K562 (cell line): ENCODE measurements at regions not wholly inside any gene's neighbourhood (a gene's known extent, or its start where the extent isn't known, plus 50 kb on each side); places are given as distances from the start of the nearest gene placed in this dataset.

Experiments
- ATAC-seq: fragments of 200-7000 bp; cut with Tn5 transposase; 3 replicates; pipeline ENCODE4 v1.9.1; 2020; ENCODE audit warnings: moderate library complexity
- BruUV-seq: library from RNA; stranded (reverse); fragments of 400-500 nt; replicated peaks from 2 replicates; lab custom pipeline; 2021; lab: Mats Ljungman, UMichigan
- CTCF ChIA-PET: fragments of 300-600 bp; formaldehyde crosslinking; extraction: SDS; loops from one replicate; lab custom pipeline; 2021; ENCODE audit warnings: low intra/inter-chr PET ratio; lab: Yijun Ruan, JAX
- POLR2A ChIA-PET: fragments of 300-600, 350-650 bp; sonication (Branson Sonifier 250); formaldehyde crosslinking; extraction: SDS; loops from one replicate; lab custom pipeline; 2021; ENCODE audit warnings: antibody characterized with exemption, inconsistent platforms; lab: Yijun Ruan, JAX
- DNase-seq, 4 experiments: peaks; one replicate each; pipeline versions ENCODE4 v3.0.0 to v3.0.0-alpha.2; 2011 to 2018; ENCODE audit warnings: low spot score in 3 of 4, mixed read lengths in 3 of 4; ENCODE audit errors: extremely low read depth in 1 of 4
- FAIRE-seq: peaks from 2 replicates; lab custom pipeline; 2011; peaks lifted over from hg19 to GRCh38; lab: Jason Lieb, UNC
- H2AFZ ChIP-seq: 2 replicates; pipeline ENCODE4 v1.6.0; 2011; ENCODE audit warnings: low read depth, low read length, control low read depth, inconsistent platforms
- H3K27ac ChIP-seq: fragments of 200-600 bp; 3 replicates; pipeline ENCODE4 v1.8.0; 2011; ENCODE audit warnings: low read depth, mild to moderate bottlenecking, control low read depth, inconsistent platforms, low read length, moderate library complexity, mixed read lengths; ENCODE audit errors: extremely low read depth
- H3K27me3 ChIP-seq, 2 experiments: fragments of 300-600 bp in 1 of 2; 2 replicates in 1 of 2; 3 replicates in 1 of 2; pipeline versions ENCODE4 v1.6.0 to v1.8.0; 2011; ENCODE audit warnings: inconsistent platforms in 2 of 2, low read length in 2 of 2, mild to moderate bottlenecking in 1 of 2, mixed read lengths in 1 of 2, moderate library complexity in 1 of 2; ENCODE audit not compliant: control insufficient read depth in 2 of 2, insufficient read depth in 2 of 2
- H3K36me3 ChIP-seq: fragments of 300-600 bp; 3 replicates; pipeline ENCODE4 v1.8.0; 2011; ENCODE audit warnings: mild to moderate bottlenecking, low read length, inconsistent platforms; ENCODE audit not compliant: control insufficient read depth, insufficient read depth
- H3K4me1 ChIP-seq, 2 experiments: fragments of 200-600 bp in 1 of 2; replicated peaks in 1 of 2; 2 replicates in 1 of 2; 3 replicates in 1 of 2; pipeline versions ENCODE4 v1.5.1 to v1.8.0; 2011; ENCODE audit warnings: inconsistent platforms in 2 of 2, low read length in 2 of 2, mild to moderate bottlenecking in 1 of 2, mixed read lengths in 1 of 2, moderate library complexity in 1 of 2; ENCODE audit not compliant: control insufficient read depth in 2 of 2, insufficient read depth in 2 of 2
- H3K4me2 ChIP-seq: 2 replicates; pipeline ENCODE4 v1.6.1; 2011; ENCODE audit warnings: low read length, control low read depth, inconsistent platforms, mixed read lengths; ENCODE audit not compliant: insufficient read depth
- H3K4me3 ChIP-seq: fragments of 200-600 bp; sonication (generic), shearing (Covaris generic); 2 replicates; pipeline ENCODE4 v1.5.1; 2016; ENCODE audit warnings: control low read depth, inconsistent platforms
- H3K79me2 ChIP-seq: fragments of 200-600 bp; 3 replicates; pipeline ENCODE4 v1.8.0; 2011; ENCODE audit warnings: low read length, inconsistent platforms; ENCODE audit not compliant: control insufficient read depth, insufficient read depth
- H3K9ac ChIP-seq, 2 experiments: 2 replicates each; pipeline versions ENCODE4 v1.6.0 to v1.6.1; 2011; ENCODE audit warnings: low read depth in 2 of 2, low read length in 2 of 2, control low read depth in 1 of 2, inconsistent platforms in 1 of 2, mild to moderate bottlenecking in 1 of 2, mixed read lengths in 1 of 2; ENCODE audit not compliant: insufficient read depth in 1 of 2
- H3K9me1 ChIP-seq: one replicate; pipeline ENCODE4 v1.6.0; 2011; ENCODE audit warnings: inconsistent platforms, mild to moderate bottlenecking, low read length, moderate library complexity; ENCODE audit not compliant: control insufficient read depth, insufficient read depth
- H3K9me3 ChIP-seq: replicated peaks from 2 replicates; pipeline ENCODE4 v1.5.1; 2011; ENCODE audit warnings: low read depth, low read length, inconsistent platforms; ENCODE audit not compliant: control insufficient read depth, insufficient read depth
- H4K20me1 ChIP-seq: replicated peaks from 2 replicates; pipeline ENCODE4 v1.6.1; 2011; ENCODE audit warnings: low read length, inconsistent platforms, mixed read lengths; ENCODE audit not compliant: control insufficient read depth, insufficient read depth
- ARNT ChIP-seq, 2 experiments: fragments of 450-650 bp; IDR thresholded peaks; 2 replicates each; pipeline ENCODE4 v1.6.1; 2016; ENCODE audit warnings: mild to moderate bottlenecking in 1 of 2
- BDP1 ChIP-seq: IDR thresholded peaks from 3 replicates; pipeline ENCODE4 v1.6.1; 2011; ENCODE audit not compliant: insufficient read length, insufficient read depth
- JUND ChIP-seq, 2 experiments: IDR thresholded peaks; 2 replicates in 1 of 2; 3 replicates in 1 of 2; pipeline ENCODE4 v1.6.1; 2011; ENCODE audit warnings: borderline replicate concordance in 2 of 2, low read depth in 2 of 2, low read length in 2 of 2, improper control_type of control experiment in 1 of 2, missing biosample characterization in 1 of 2, missing genetic modification characterization in 1 of 2, missing genetic modification reagents in 1 of 2
- NR0B1 ChIP-seq: fragments of 450-650 bp; IDR thresholded peaks from one replicate; pipeline ENCODE4 v1.6.1; 2018; ENCODE audit warnings: mild to moderate bottlenecking, moderate library complexity; ENCODE audit not compliant: partially characterized antibody
- RFX7 ChIP-seq: fragments of 250-450 bp; sonication (Bioruptor Pico); IDR thresholded peaks from 2 replicates; pipeline ENCODE4 v1.5.1; 2021; ENCODE audit warnings: mild to moderate bottlenecking
- SETDB1 ChIP-seq: IDR thresholded peaks from one replicate; pipeline ENCODE4 v1.6.1; 2012; ENCODE audit warnings: low read length, control low read depth, inconsistent platforms
- TCF7 ChIP-seq: sonication (generic); IDR thresholded peaks from 2 replicates; pipeline ENCODE4 v1.6.1; 2016; ENCODE audit warnings: antibody characterized with exemption, borderline replicate concordance
- VEZF1 ChIP-seq: fragments of 200-800 bp; sonication (Bioruptor generic); IDR thresholded peaks from 2 replicates; pipeline ENCODE4 v1.6.1; 2017; ENCODE audit warnings: missing genetic modification characterization, missing compliant biosample characterization
- ZNF655 ChIP-seq: fragments of 250-450 bp; sonication (Bioruptor Pico); IDR thresholded peaks from 2 replicates; pipeline ENCODE4 v1.5.0; 2021
- ZSCAN32 ChIP-seq: fragments of 450-650 bp; formaldehyde crosslinking; IDR thresholded peaks from 2 replicates; pipeline ENCODE4 v1.4.0; 2020; ENCODE audit warnings: mild to moderate bottlenecking, moderate library complexity
- WGBS: fragments of 100-300 bp; shearing (Covaris generic); methylation state at CpG from one replicate; pipeline ENCODE4 v1.1.6; 2016; ENCODE audit warnings: low coverage, mixed read lengths; ENCODE audit not compliant: insufficient coverage; ENCODE audit errors: missing lambda C conversion rate; 5-methylcytosine and 5-hydroxymethylcytosine counted together
- in situ Hi-C: fragments of 300-500 bp; cut with MboI; formaldehyde crosslinking; loops from 4 replicates; pipeline ENCODE4 v1.15.0; 2018; ENCODE audit warnings: inconsistent platforms, mixed read lengths
- intact Hi-C: fragments of 100-400 bp; cut with micrococcal nuclease; formaldehyde crosslinking; loops from 2 replicates; pipeline ENCODE4 v1.14.2; 2022
- TF ChIP-seq, protein P1 (sequence below): fragments of 250-450 bp; sonication (Bioruptor Pico); IDR thresholded peaks from 2 replicates; pipeline ENCODE4 v1.9.0; 2021; ENCODE audit warnings: mild to moderate bottlenecking, inconsistent platforms
- TF ChIP-seq, protein P2 (sequence below): fragments of 450-650 bp; formaldehyde crosslinking; IDR thresholded peaks from 2 replicates; pipeline ENCODE4 v1.4.0; 2020; ENCODE audit warnings: mild to moderate bottlenecking

- TF ChIP-seq NR0B1 (no peak), VEZF1 (no peak), ZNF655 (no peak), TCF7 (no peak)
Observed at GRCh38 chr7:137093198-137093597, 224.7 kb downstream of the CHRM2 start (continued).

DNA sequence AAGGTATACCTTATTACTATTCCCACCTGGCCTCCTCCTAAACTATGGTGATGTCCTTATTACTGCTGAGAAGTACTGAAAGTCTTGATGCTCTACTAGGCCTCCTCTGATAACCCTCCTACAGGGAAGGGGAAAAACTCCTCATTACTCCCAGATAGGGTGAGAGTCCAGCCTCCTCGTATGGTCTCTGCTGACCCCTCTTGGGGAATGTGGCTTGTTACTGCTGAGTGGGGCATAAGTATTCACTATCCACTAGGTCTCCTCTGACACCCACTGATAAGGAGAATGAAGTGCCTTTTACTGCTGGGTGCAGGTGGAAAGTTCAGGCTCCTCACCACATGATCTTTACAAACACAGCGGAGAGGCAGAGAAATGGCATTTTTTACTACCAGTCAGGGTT, 222.9 kb downstream of the CHRM2 start:
- H4K20me1 ChIP-seq: no peaks in the 10 kb centered on the region
- in situ Hi-C loops: no loop called here
- WGBS: 0% methylated on average over 2 of the region's 2 CpGs
- no peak for TF ChIP-seq RFX7 (CRISPR knock-in tag)
- TF ChIP-seq SETDB1: no peak
- TF ChIP-seq BDP1: no peak
- no peak for TF ChIP-seq JUND (IDR thresholded peaks at IDR 0.05; ENCODE audit: borderline replicate concordance, low read depth, low read length)
- TF ChIP-seq JUND (tag; IDR thresholded peaks at IDR 0.05; ENCODE audit: borderline replicate concordance, low read depth, low read length): no peak
- TF ChIP-seq, protein P1, sequence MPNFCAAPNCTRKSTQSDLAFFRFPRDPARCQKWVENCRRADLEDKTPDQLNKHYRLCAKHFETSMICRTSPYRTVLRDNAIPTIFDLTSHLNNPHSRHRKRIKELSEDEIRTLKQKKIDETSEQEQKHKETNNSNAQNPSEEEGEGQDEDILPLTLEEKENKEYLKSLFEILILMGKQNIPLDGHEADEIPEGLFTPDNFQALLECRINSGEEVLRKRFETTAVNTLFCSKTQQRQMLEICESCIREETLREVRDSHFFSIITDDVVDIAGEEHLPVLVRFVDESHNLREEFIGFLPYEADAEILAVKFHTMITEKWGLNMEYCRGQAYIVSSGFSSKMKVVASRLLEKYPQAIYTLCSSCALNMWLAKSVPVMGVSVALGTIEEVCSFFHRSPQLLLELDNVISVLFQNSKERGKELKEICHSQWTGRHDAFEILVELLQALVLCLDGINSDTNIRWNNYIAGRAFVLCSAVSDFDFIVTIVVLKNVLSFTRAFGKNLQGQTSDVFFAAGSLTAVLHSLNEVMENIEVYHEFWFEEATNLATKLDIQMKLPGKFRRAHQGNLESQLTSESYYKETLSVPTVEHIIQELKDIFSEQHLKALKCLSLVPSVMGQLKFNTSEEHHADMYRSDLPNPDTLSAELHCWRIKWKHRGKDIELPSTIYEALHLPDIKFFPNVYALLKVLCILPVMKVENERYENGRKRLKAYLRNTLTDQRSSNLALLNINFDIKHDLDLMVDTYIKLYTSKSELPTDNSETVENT: no peak
- TF ChIP-seq ZSCAN32 (CRISPR knock-in tag): no peak
- TF ChIP-seq, protein P2, sequence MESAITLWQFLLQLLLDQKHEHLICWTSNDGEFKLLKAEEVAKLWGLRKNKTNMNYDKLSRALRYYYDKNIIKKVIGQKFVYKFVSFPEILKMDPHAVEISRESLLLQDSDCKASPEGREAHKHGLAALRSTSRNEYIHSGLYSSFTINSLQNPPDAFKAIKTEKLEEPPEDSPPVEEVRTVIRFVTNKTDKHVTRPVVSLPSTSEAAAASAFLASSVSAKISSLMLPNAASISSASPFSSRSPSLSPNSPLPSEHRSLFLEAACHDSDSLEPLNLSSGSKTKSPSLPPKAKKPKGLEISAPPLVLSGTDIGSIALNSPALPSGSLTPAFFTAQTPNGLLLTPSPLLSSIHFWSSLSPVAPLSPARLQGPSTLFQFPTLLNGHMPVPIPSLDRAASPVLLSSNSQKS (CRISPR knock-in tag): no peak
- TF ChIP-seq ARNT (IDR thresholded peaks at IDR 0.05): no peak

More for the DNA sequence above, 222.9 kb downstream of the CHRM2 start:
- Histone ChIP-seq H3K79me2 (no peaks in the 10 kb centered on the region), H3K4me1 (no peaks in the 10 kb centered on the region), H3K9me1 (no peaks in the 10 kb centered on the region), H3K9me3 (0 out of 2 replicates have a peak, but pooled peaks cover 3% of the 10 kb centered on the region), H3K4me3 (no peak overlapping the region), H3K36me3 (no peaks in the 10 kb centered on the region), H3K4me2 (no peak overlapping the region), H3K27me3 (no peaks in the 10 kb centered on the region), H3K27ac (no peak overlapping the region), H2AFZ (no peak overlapping the region), H3K9ac (no peak overlapping the region)
- ChIA-PET CTCF (no interaction called here), POLR2A (no interaction called here)
- DNase-seq: peak in 1 of 4 experiments; percentile 5
- intact Hi-C loops: no loop called here
- BruUV-seq: no TSS peak
- no peak; the same call in 2 of the 3 replicates for ATAC-seq
- no peak for FAIRE-seq
